Posterior cingulate gyrus (tissue), 11 donors: ENCODE measurements at regions not wholly inside any gene's neighbourhood (a gene's known extent, or its start where the extent isn't known, plus 50 kb on each side); places are given as distances from the start of the nearest gene placed in this dataset.

Experiments used
- DNase-seq, 10 donors: peaks; one replicate each; pipeline versions ENCODE4 v3.0.0 to v3.0.0-alpha.2; 2020 to 2021; ENCODE audit warnings: mixed read lengths in 3 of 10
- intact Hi-C: fragments of 100-400 bp; cut with DNase I; formaldehyde crosslinking; loops from one replicate; pipeline ENCODE4 v1.15.1; 2023

- DNase-seq, result no peak
- intact Hi-C loops, result no loop called here
Measured at GRCh38 chr9:116027511-116027910, 126.1 kb upstream of the PAPPA start.

GRCh38 chr9:116027951-116028350 lies 125.6 kb upstream of the PAPPA start:
- DNase-seq, result no peak
- intact Hi-C loops, result no loop called here

- no peak for DNase-seq
- intact Hi-C loops, result no loop called here
Measured at GRCh38 chr9:116030517-116030916, 123.1 kb upstream of the PAPPA start.

- DNase-seq, result no peak
- intact Hi-C loops, result no loop called here
Measured at GRCh38 chr9:116032683-116033440, 120.7 kb upstream of the PAPPA start.

GRCh38 chr9:116039312-116039711 lies 114.3 kb upstream of the PAPPA start:
- intact Hi-C loops, result no loop called here
- no peak for DNase-seq

GRCh38 chr9:116039893-116040292 lies 113.7 kb upstream of the PAPPA start:
- no peak for DNase-seq
- intact Hi-C loops, result no loop called here

- DNase-seq, result no peak
- intact Hi-C loops, result no loop called here
Measured at GRCh38 chr9:116042321-116042720, 111.3 kb upstream of the PAPPA start.

- no peak for DNase-seq
Measured at GRCh38 chr9:116045083-116045482, 108.5 kb upstream of the PAPPA start.

GRCh38 chr9:116048081-116048480 lies 105.5 kb upstream of the PAPPA start:
- DNase-seq, result no peak
- intact Hi-C loops, result no loop called here

More at GRCh38 chr9:116045083-116045482, 108.5 kb upstream of the PAPPA start:
- intact Hi-C loops, result no loop called here

- no peak for DNase-seq
- intact Hi-C loops, result no loop called here
Measured at GRCh38 chr9:116049456-116049855, 104.1 kb upstream of the PAPPA start.

GRCh38 chr9:116051528-116051927 lies 102.1 kb upstream of the PAPPA start:
- DNase-seq, result no peak
- intact Hi-C loops, result no loop called here

- DNase-seq, result no peak
- intact Hi-C loops, result no loop called here
Measured at GRCh38 chr9:116055536-116055935, 98.1 kb upstream of the PAPPA start.

- intact Hi-C loops, result no loop called here
- no peak for DNase-seq
Measured at GRCh38 chr9:116057371-116057770, 96.2 kb upstream of the PAPPA start.

GRCh38 chr9:116058421-116058820 lies 95.2 kb upstream of the PAPPA start:
- no peak for DNase-seq
- intact Hi-C loops, result no loop called here

GRCh38 chr9:116059466-116059865 lies 94.1 kb upstream of the PAPPA start:
- DNase-seq, result no peak
- intact Hi-C loops, result no loop called here

- no peak for DNase-seq
- intact Hi-C loops, result no loop called here
Measured at GRCh38 chr9:116060631-116061030, 93.0 kb upstream of the PAPPA start.

- no peak for DNase-seq
- intact Hi-C loops, result no loop called here
Measured at GRCh38 chr9:116061546-116062205, 91.9 kb upstream of the PAPPA start.

- no peak for DNase-seq
- intact Hi-C loops, result no loop called here
Measured at GRCh38 chr9:116062206-116062550, 91.4 kb upstream of the PAPPA start.

- intact Hi-C loops, result no loop called here
Measured at GRCh38 chr9:116064970-116065369, 88.6 kb upstream of the PAPPA start.

GRCh38 chr9:116066221-116066620 lies 87.4 kb upstream of the PAPPA start:
- DNase-seq, result no peak
- intact Hi-C loops, result no loop called here

More at GRCh38 chr9:116064970-116065369, 88.6 kb upstream of the PAPPA start:
- no peak for DNase-seq

- no peak for DNase-seq
- intact Hi-C loops, result no loop called here
Measured at GRCh38 chr9:116067566-116067965, 86.0 kb upstream of the PAPPA start.

GRCh38 chr9:116070256-116070914 lies 83.2 kb upstream of the PAPPA start:
- intact Hi-C loops, result no loop called here
- DNase-seq, result no peak
